ENCODE measurements at regions not wholly inside any gene's neighbourhood (a gene's known extent, or its start where the extent isn't known, plus 50 kb on each side); places are given as distances from the start of the nearest gene placed in this dataset.

- TF ChIP-seq CTCF (IDR thresholded peaks at IDR 0.05) (no peak), EP300 (IDR thresholded peaks at IDR 0.05; ENCODE audit: low read depth) (no peak)
Measured at GRCh38 chr7:34493752-34494151, 164.3 kb upstream of the NPSR1 start.

Data from transverse colon (tissue), 3 donors.